ENCODE measurements at regions not wholly inside any gene's neighbourhood (a gene's known extent, or its start where the extent isn't known, plus 50 kb on each side); places are given as distances from the start of the nearest gene placed in this dataset.
"Not testable (repeated sequence)": the region's sequence is repeated elsewhere in the genome, so short reads cannot be mapped to it uniquely, and the experiment has no call there.

GRCh38 chr4:161329852-161330251, 833.9 kb downstream of the FSTL5 start:
- no peak for DNase-seq (ENCODE audit: low read depth in 1 of 2, low spot score in 1 of 2)
- in situ Hi-C loops (cut with HindIII; ENCODE audit: low pct_unique_long_range_greater_than_20kb, low sequenced_read_pairs): no loop called here
- TF ChIP-seq JUND (IDR thresholded peaks at IDR 0.05; ENCODE audit: low read depth): no peak

- in situ Hi-C loops (cut with HindIII; ENCODE audit: low pct_unique_long_range_greater_than_20kb, low sequenced_read_pairs): no loop called here
Observed at GRCh38 chr4:161321706-161322105, 842.1 kb downstream of the FSTL5 start.

GRCh38 chr4:161320377-161320776, 843.4 kb downstream of the FSTL5 start:
- in situ Hi-C loops (cut with HindIII; ENCODE audit: low pct_unique_long_range_greater_than_20kb, low sequenced_read_pairs): no loop called here
- TF ChIP-seq JUND (IDR thresholded peaks at IDR 0.05; ENCODE audit: low read depth): no peak
- peak; percentile 2 to 68 for DNase-seq (ENCODE audit: low read depth in 1 of 2, low spot score in 1 of 2)

More at GRCh38 chr4:161321706-161322105, 842.1 kb downstream of the FSTL5 start:
- no peak for DNase-seq (ENCODE audit: low read depth in 1 of 2, low spot score in 1 of 2)
- no peak for TF ChIP-seq JUND (IDR thresholded peaks at IDR 0.05; ENCODE audit: low read depth)

- TF ChIP-seq JUND (IDR thresholded peaks at IDR 0.05; ENCODE audit: low read depth): no peak
- no peak for DNase-seq (ENCODE audit: low read depth in 1 of 2, low spot score in 1 of 2)
- in situ Hi-C loops (cut with HindIII; ENCODE audit: low pct_unique_long_range_greater_than_20kb, low sequenced_read_pairs): no loop called here
Observed at GRCh38 chr4:161317000-161317399, 846.8 kb downstream of the FSTL5 start.

- DNase-seq (ENCODE audit: low read depth in 1 of 2, low spot score in 1 of 2): no peak
- in situ Hi-C loops (cut with HindIII; ENCODE audit: low pct_unique_long_range_greater_than_20kb, low sequenced_read_pairs): no loop called here
- TF ChIP-seq JUND (IDR thresholded peaks at IDR 0.05; ENCODE audit: low read depth): no peak
Observed at GRCh38 chr4:161314371-161314770, 849.4 kb downstream of the FSTL5 start.

GRCh38 chr4:161303551-161303950, 860.2 kb downstream of the FSTL5 start:
- no peak for TF ChIP-seq JUND (IDR thresholded peaks at IDR 0.05; ENCODE audit: low read depth)
- DNase-seq (ENCODE audit: low read depth in 1 of 2, low spot score in 1 of 2): no peak
- in situ Hi-C loops (cut with HindIII; ENCODE audit: low pct_unique_long_range_greater_than_20kb, low sequenced_read_pairs): no loop called here

- no peak for DNase-seq (ENCODE audit: low read depth in 1 of 2, low spot score in 1 of 2)
- no peak for TF ChIP-seq JUND (IDR thresholded peaks at IDR 0.05; ENCODE audit: low read depth)
- in situ Hi-C loops (cut with HindIII; ENCODE audit: low pct_unique_long_range_greater_than_20kb, low sequenced_read_pairs): no loop called here
Observed at GRCh38 chr4:161291222-161291621, 872.6 kb downstream of the FSTL5 start.

- TF ChIP-seq JUND (IDR thresholded peaks at IDR 0.05; ENCODE audit: low read depth): no peak
- DNase-seq (ENCODE audit: low read depth in 1 of 2, low spot score in 1 of 2): no peak
- in situ Hi-C loops (cut with HindIII; ENCODE audit: low pct_unique_long_range_greater_than_20kb, low sequenced_read_pairs): no loop called here
Observed at GRCh38 chr4:161287678-161288352, 876.0 kb downstream of the FSTL5 start.

GRCh38 chr4:161285461-161285860, 878.3 kb downstream of the FSTL5 start:
- in situ Hi-C loops (cut with HindIII; ENCODE audit: low pct_unique_long_range_greater_than_20kb, low sequenced_read_pairs): no loop called here
- no peak for DNase-seq (ENCODE audit: low read depth in 1 of 2, low spot score in 1 of 2)
- TF ChIP-seq JUND (IDR thresholded peaks at IDR 0.05; ENCODE audit: low read depth): no peak

GRCh38 chr4:161280929-161281328, 882.9 kb downstream of the FSTL5 start:
- DNase-seq (ENCODE audit: low read depth in 1 of 2, low spot score in 1 of 2): no peak
- in situ Hi-C loops (cut with HindIII; ENCODE audit: low pct_unique_long_range_greater_than_20kb, low sequenced_read_pairs): no loop called here
- TF ChIP-seq JUND (IDR thresholded peaks at IDR 0.05; ENCODE audit: low read depth): no peak

GRCh38 chr4:161279095-161279494, 884.7 kb downstream of the FSTL5 start:
- in situ Hi-C loops (cut with HindIII; ENCODE audit: low pct_unique_long_range_greater_than_20kb, low sequenced_read_pairs): no loop called here
- TF ChIP-seq JUND (IDR thresholded peaks at IDR 0.05; ENCODE audit: low read depth): no peak

GRCh38 chr4:161277150-161277787, 886.5 kb downstream of the FSTL5 start:
- in situ Hi-C loops (cut with HindIII; ENCODE audit: low pct_unique_long_range_greater_than_20kb, low sequenced_read_pairs); DNase-seq (ENCODE audit: low read depth in 1 of 2, low spot score in 1 of 2): not testable (repeated sequence)

More at GRCh38 chr4:161279095-161279494, 884.7 kb downstream of the FSTL5 start:
- DNase-seq (ENCODE audit: low read depth in 1 of 2, low spot score in 1 of 2): no peak

- DNase-seq (ENCODE audit: low read depth in 1 of 2, low spot score in 1 of 2): no peak
- in situ Hi-C loops (cut with HindIII; ENCODE audit: low pct_unique_long_range_greater_than_20kb, low sequenced_read_pairs): no loop called here
- TF ChIP-seq JUND (IDR thresholded peaks at IDR 0.05; ENCODE audit: low read depth): no peak
Observed at GRCh38 chr4:161273607-161274006, 890.2 kb downstream of the FSTL5 start.

Measured in T47D (cell line).